Neural cell (in vitro differentiated cells): ENCODE measurements at regions not wholly inside any gene's neighbourhood (a gene's known extent, or its start where the extent isn't known, plus 50 kb on each side); places are given as distances from the start of the nearest gene placed in this dataset.

Source experiments
- H2AFZ ChIP-seq: fragments of 200-600, 300-800 bp; sonication (generic), shearing (Covaris generic); 2 replicates; pipeline ENCODE4 v1.6.0; 2014; ENCODE audit warnings: low read depth, mild to moderate bottlenecking, antibody characterized with exemption, low read length, moderate library complexity
- H3F3A ChIP-seq: fragments of 200-600 bp; shearing (Covaris generic); 2 replicates; pipeline ENCODE4 v1.6.1; 2016; ENCODE audit warnings: mild to moderate bottlenecking, moderate library complexity, mixed read lengths, antibody characterized with exemption, low read length; ENCODE audit not compliant: insufficient read depth, poor library complexity, severe bottlenecking
- H3K27ac ChIP-seq: fragments of 200-600, 300-800 bp; sonication (generic), shearing (Covaris generic); 2 replicates; pipeline ENCODE4 v1.5.1; 2014; ENCODE audit warnings: mild to moderate bottlenecking, low read length, moderate library complexity
- H3K27me3 ChIP-seq: fragments of 300-800, 200-600 bp; sonication (generic), shearing (Covaris generic); 2 replicates; pipeline ENCODE4 v1.6.0; 2014; ENCODE audit warnings: mild to moderate bottlenecking, low read depth, low read length, moderate library complexity; ENCODE audit not compliant: insufficient read depth
- H3K36me3 ChIP-seq: fragments of 300-800, 200-600 bp; sonication (generic), shearing (Covaris generic); 2 replicates; pipeline ENCODE4 v1.5.1; 2014; ENCODE audit warnings: mild to moderate bottlenecking, antibody characterized with exemption, low read length, moderate library complexity; ENCODE audit not compliant: insufficient read depth
- H3K4me2 ChIP-seq: fragments of 300-800, 200-600 bp; sonication (generic), shearing (Covaris generic); 2 replicates; pipeline ENCODE4 v1.6.0; 2014; ENCODE audit warnings: mild to moderate bottlenecking, low read length
- H3K4me3 ChIP-seq: fragments of 300-800, 200-600 bp; sonication (generic), shearing (Covaris generic); 2 replicates; pipeline ENCODE4 v1.5.1; 2014; ENCODE audit warnings: mild to moderate bottlenecking, low read length, moderate library complexity
- H3K79me2 ChIP-seq: fragments of 200-600 bp; shearing (Covaris generic); replicated peaks from 2 replicates; pipeline ENCODE4 v1.6.0; 2014; ENCODE audit warnings: mild to moderate bottlenecking, low read length, moderate library complexity; ENCODE audit not compliant: insufficient read depth
- H3K9ac ChIP-seq: fragments of 300-800, 200-600 bp; sonication (generic), shearing (Covaris generic); 2 replicates; pipeline ENCODE4 v1.6.1; 2016; ENCODE audit warnings: mild to moderate bottlenecking, low read length, mixed read lengths
- H3K9me2 ChIP-seq: fragments of 200-600 bp; shearing (Covaris generic); 2 replicates; pipeline ENCODE4 v1.6.1; 2016; ENCODE audit warnings: mild to moderate bottlenecking, low read length, mixed read lengths; ENCODE audit not compliant: insufficient read depth
- H3K9me3 ChIP-seq: fragments of 200-600, 300-800 bp; sonication (generic), shearing (Covaris generic); 2 replicates; pipeline ENCODE4 v1.6.1; 2016; ENCODE audit warnings: mild to moderate bottlenecking, mixed run types, low read length, moderate library complexity, mixed read lengths
- H4K20me1 ChIP-seq: fragments of 200-600 bp; shearing (Covaris generic); 2 replicates; pipeline ENCODE4 v1.6.1; 2016; ENCODE audit warnings: mild to moderate bottlenecking, mixed run types; ENCODE audit not compliant: insufficient read depth
- CTCF ChIP-seq: fragments of 450-650 bp; IDR thresholded peaks from 2 replicates; pipeline ENCODE4 v1.5.1; 2014; ENCODE audit warnings: antibody characterized with exemption, mild to moderate bottlenecking, moderate library complexity; ENCODE audit not compliant: poor library complexity, severe bottlenecking
- EP300 ChIP-seq: fragments of 450-650 bp; conservative IDR thresholded peaks from 2 replicates; pipeline ENCODE4 v1.6.1; 2014; ENCODE audit warnings: antibody characterized with exemption, mild to moderate bottlenecking, moderate library complexity; ENCODE audit not compliant: poor library complexity, severe bottlenecking
- EZH2 ChIP-seq: fragments of 200-600, 300-800 bp; shearing (Covaris generic), sonication (generic); IDR thresholded peaks from 2 replicates; pipeline ENCODE4 v1.6.1; 2014; ENCODE audit warnings: antibody characterized with exemption, low read length, borderline replicate concordance, mild to moderate bottlenecking; ENCODE audit not compliant: insufficient read depth, poor library complexity, severe bottlenecking
- MXI1 ChIP-seq: fragments of 450-650 bp; conservative IDR thresholded peaks from 2 replicates; pipeline ENCODE4 v1.6.1; 2014; ENCODE audit warnings: antibody characterized with exemption, mild to moderate bottlenecking; ENCODE audit not compliant: poor library complexity, severe bottlenecking
- POLR2AphosphoS5 ChIP-seq: IDR thresholded peaks from 2 replicates; pipeline ENCODE4 v1.6.1; 2012
- RAD21 ChIP-seq: fragments of 450-650 bp; conservative IDR thresholded peaks from 2 replicates; pipeline ENCODE4 v1.6.1; 2014; ENCODE audit warnings: antibody characterized with exemption, mild to moderate bottlenecking, moderate library complexity
- REST ChIP-seq: IDR thresholded peaks from 2 replicates; pipeline ENCODE4 v1.6.1; 2012; ENCODE audit warnings: borderline replicate concordance
- SMC3 ChIP-seq: fragments of 450-650 bp; conservative IDR thresholded peaks from 2 replicates; pipeline ENCODE4 v1.6.1; 2014; ENCODE audit warnings: antibody characterized with exemption, mild to moderate bottlenecking, moderate library complexity; ENCODE audit not compliant: poor library complexity
- TAF1 ChIP-seq: IDR thresholded peaks from 2 replicates; pipeline ENCODE4 v1.6.1; 2012; ENCODE audit warnings: low read depth

- H3F3A ChIP-seq: no peaks in the 10 kb centered on the region
- H3K27ac ChIP-seq: peak overlapping the region; percentile 53
- no peaks in the 10 kb centered on the region for H3K36me3 ChIP-seq
- H2AFZ ChIP-seq: no peak overlapping the region
- no peaks in the 10 kb centered on the region for H3K9me3 ChIP-seq
- H3K9me2 ChIP-seq: no peaks in the 10 kb centered on the region
- H3K9ac ChIP-seq: peak overlapping the region; percentile 51
- peak overlapping the region; percentile 46 for H3K4me2 ChIP-seq
- no peaks in the 10 kb centered on the region for H3K27me3 ChIP-seq
- TF ChIP-seq SMC3 (no peak), TAF1 (no peak), MXI1 (no peak), EP300 (no peak)
- H4K20me1 ChIP-seq: no peaks in the 10 kb centered on the region
- no peaks in the 10 kb centered on the region for H3K79me2 ChIP-seq
- peak overlapping the region; percentile 49 for H3K4me3 ChIP-seq
These were observed 73.9 kb upstream of the TAF1B start for GRCh38 chr2:9769171-9770005.

- peak overlapping the region; percentile 51 for H3K9ac ChIP-seq
- no peak overlapping the region for H2AFZ ChIP-seq
- TF ChIP-seq RAD21: no peak
- no peak for TF ChIP-seq MXI1
- no peak for TF ChIP-seq TAF1
- TF ChIP-seq CTCF: no peak
- no peak for TF ChIP-seq EZH2
- no peak for TF ChIP-seq POLR2AphosphoS5
- TF ChIP-seq REST: no peak
- TF ChIP-seq EP300: no peak
- no peak for TF ChIP-seq SMC3
- no peaks in the 10 kb centered on the region for H4K20me1 ChIP-seq
- peak overlapping the region; percentile 49 for H3K4me3 ChIP-seq
- peak overlapping the region; percentile 53 for H3K27ac ChIP-seq
- no peaks in the 10 kb centered on the region for H3F3A ChIP-seq
- peak overlapping the region; percentile 46 for H3K4me2 ChIP-seq
- no peaks in the 10 kb centered on the region for H3K9me3 ChIP-seq
- H3K79me2 ChIP-seq: no peaks in the 10 kb centered on the region
- H3K36me3 ChIP-seq: no peaks in the 10 kb centered on the region
- H3K27me3 ChIP-seq: no peaks in the 10 kb centered on the region
- no peaks in the 10 kb centered on the region for H3K9me2 ChIP-seq
These were observed 73.3 kb upstream of the TAF1B start for GRCh38 chr2:9770006-9770307.
